ENCODE measurements at regions not wholly inside any gene's neighbourhood (a gene's known extent, or its start where the extent isn't known, plus 50 kb on each side); places are given as distances from the start of the nearest gene placed in this dataset.

GRCh38 chr3:177290633-177291032 lies 93.4 kb upstream of the TBL1XR1 start:
- ChIA-PET POLR2A (no interaction called here), CTCF (no interaction called here)
- H3K9me3 Mint-ChIP-seq: peaks cover 0 to 2% (median 0%) of the 10 kb centered on the region in 5 donors
- DNase-seq: no peak
- no peak overlapping the region for H3K4me3 ChIP-seq (ENCODE audit: low read length)
- no peaks in the 10 kb centered on the region for H3K27me3 Mint-ChIP-seq
- no peaks in the 10 kb centered on the region for H3K4me1 Mint-ChIP-seq
- H3K36me3 ChIP-seq (ENCODE audit: insufficient read depth, low read length): no peaks in the 10 kb centered on the region
- no peak overlapping the region for H3K27ac ChIP-seq (ENCODE audit: low read depth, low read length)
- H3K4me3 Mint-ChIP-seq: no peak overlapping the region
- no peaks in the 10 kb centered on the region for H3K27me3 ChIP-seq (ENCODE audit: insufficient read depth, low read length, poor library complexity, severe bottlenecking)
- no peak overlapping the region for H3K27ac Mint-ChIP-seq
- H3K4me1 ChIP-seq (ENCODE audit: insufficient read depth, low read length): no peaks in the 10 kb centered on the region
- no peaks in the 10 kb centered on the region for H3K9me3 ChIP-seq (ENCODE audit: low read length)
- no peaks in the 10 kb centered on the region for H3K36me3 Mint-ChIP-seq

GRCh38 chr3:177294221-177294620 lies 96.9 kb upstream of the TBL1XR1 start:
- H3K4me1 Mint-ChIP-seq: no peaks in the 10 kb centered on the region
- H3K36me3 Mint-ChIP-seq: no peaks in the 10 kb centered on the region
- H3K4me3 Mint-ChIP-seq: no peak overlapping the region
- no peaks in the 10 kb centered on the region for H3K27me3 ChIP-seq (ENCODE audit: insufficient read depth, low read length, poor library complexity, severe bottlenecking)
- no peak for DNase-seq
- ChIA-PET POLR2A (no interaction called here), CTCF (no interaction called here)
- H3K27me3 Mint-ChIP-seq: no peaks in the 10 kb centered on the region
- H3K27ac ChIP-seq (ENCODE audit: low read depth, low read length): no peak overlapping the region
- H3K36me3 ChIP-seq (ENCODE audit: insufficient read depth, low read length): no peaks in the 10 kb centered on the region
- no peaks in the 10 kb centered on the region for H3K9me3 ChIP-seq (ENCODE audit: low read length)
- H3K27ac Mint-ChIP-seq: peak overlapping the region in 1 of 8 donors; percentile 26
- H3K4me3 ChIP-seq (ENCODE audit: low read length): no peak overlapping the region
- no peaks in the 10 kb centered on the region for H3K4me1 ChIP-seq (ENCODE audit: insufficient read depth, low read length)
- peaks cover 0 to 2% (median 0%) of the 10 kb centered on the region in 5 donors for H3K9me3 Mint-ChIP-seq

GRCh38 chr3:177295116-177295515 lies 97.8 kb upstream of the TBL1XR1 start:
- no peaks in the 10 kb centered on the region for H3K27me3 Mint-ChIP-seq
- H3K27ac ChIP-seq (ENCODE audit: low read depth, low read length): no peak overlapping the region
- no peaks in the 10 kb centered on the region for H3K36me3 ChIP-seq (ENCODE audit: insufficient read depth, low read length)
- no peaks in the 10 kb centered on the region for H3K27me3 ChIP-seq (ENCODE audit: insufficient read depth, low read length, poor library complexity, severe bottlenecking)
- no peaks in the 10 kb centered on the region for H3K4me1 Mint-ChIP-seq
- no peaks in the 10 kb centered on the region for H3K9me3 ChIP-seq (ENCODE audit: low read length)
- no peak overlapping the region for H3K4me3 Mint-ChIP-seq
- CTCF ChIA-PET: interaction anchor here (1.0 kb wide), 1 partner anchor 19 kb away, joined by 4 read pairs; no protein-coding TSS in a partner anchor
- H3K36me3 Mint-ChIP-seq: no peaks in the 10 kb centered on the region
- no peak overlapping the region for H3K4me3 ChIP-seq (ENCODE audit: low read length)
- no peak for DNase-seq
- H3K4me1 ChIP-seq (ENCODE audit: insufficient read depth, low read length): no peaks in the 10 kb centered on the region
- POLR2A ChIA-PET: no interaction called here
- peaks cover 0 to 2% (median 0%) of the 10 kb centered on the region in 5 donors for H3K9me3 Mint-ChIP-seq
- H3K27ac Mint-ChIP-seq: no peak overlapping the region

GRCh38 chr3:177299250-177299649 lies 102.0 kb upstream of the TBL1XR1 start:
- no peak overlapping the region for H3K4me3 Mint-ChIP-seq
- no peak for DNase-seq
- Histone ChIP-seq H3K4me3 (ENCODE audit: low read length) (no peak overlapping the region), H3K27ac (ENCODE audit: low read depth, low read length) (no peak overlapping the region), H3K27me3 (ENCODE audit: insufficient read depth, low read length, poor library complexity, severe bottlenecking) (no peaks in the 10 kb centered on the region), H3K9me3 (ENCODE audit: low read length) (no peaks in the 10 kb centered on the region), H3K36me3 (ENCODE audit: insufficient read depth, low read length) (no peaks in the 10 kb centered on the region), H3K4me1 (ENCODE audit: insufficient read depth, low read length) (no peaks in the 10 kb centered on the region)
- H3K27me3 Mint-ChIP-seq: no peaks in the 10 kb centered on the region
- H3K4me1 Mint-ChIP-seq: peaks cover 0 to 9% (median 0%) of the 10 kb centered on the region in 3 donors
- H3K27ac Mint-ChIP-seq: no peak overlapping the region
- ChIA-PET POLR2A (no interaction called here), CTCF (no interaction called here)
- no peaks in the 10 kb centered on the region for H3K9me3 Mint-ChIP-seq
- H3K36me3 Mint-ChIP-seq: no peaks in the 10 kb centered on the region

GRCh38 chr3:177300039-177300833 lies 103.0 kb upstream of the TBL1XR1 start:
- POLR2A ChIA-PET: no interaction called here
- no peaks in the 10 kb centered on the region for H3K36me3 ChIP-seq (ENCODE audit: insufficient read depth, low read length)
- CTCF ChIA-PET: interaction anchor here (1.3 kb wide), 1 partner anchor 59 kb away, joined by 3 read pairs; no protein-coding TSS in a partner anchor

GRCh38 chr3:177300842-177301241 lies 103.6 kb upstream of the TBL1XR1 start:
- no peaks in the 10 kb centered on the region for H3K9me3 Mint-ChIP-seq
- POLR2A ChIA-PET: no interaction called here

More at GRCh38 chr3:177300039-177300833, 103.0 kb upstream of the TBL1XR1 start:
- Histone ChIP-seq H3K27ac (ENCODE audit: low read depth, low read length) (peak overlapping the region; percentile 18), H3K27me3 (ENCODE audit: insufficient read depth, low read length, poor library complexity, severe bottlenecking) (no peaks in the 10 kb centered on the region), H3K9me3 (ENCODE audit: low read length) (no peaks in the 10 kb centered on the region), H3K4me1 (ENCODE audit: insufficient read depth, low read length) (no peaks in the 10 kb centered on the region), H3K4me3 (ENCODE audit: low read length) (no peak overlapping the region)
- Mint-ChIP-seq H3K9me3 (no peaks in the 10 kb centered on the region), H3K4me1 (peaks cover 0 to 10% (median 0%) of the 10 kb centered on the region in 3 donors), H3K4me3 (no peak overlapping the region), H3K27me3 (no peaks in the 10 kb centered on the region), H3K36me3 (no peaks in the 10 kb centered on the region), H3K27ac (no peak overlapping the region)
- no peak for DNase-seq

GRCh38 chr3:177306252-177306651 lies 109.0 kb upstream of the TBL1XR1 start:
- Histone ChIP-seq H3K9me3 (ENCODE audit: low read length) (no peaks in the 10 kb centered on the region), H3K36me3 (ENCODE audit: insufficient read depth, low read length) (no peaks in the 10 kb centered on the region), H3K27me3 (ENCODE audit: insufficient read depth, low read length, poor library complexity, severe bottlenecking) (no peaks in the 10 kb centered on the region), H3K27ac (ENCODE audit: low read depth, low read length) (no peak overlapping the region), H3K4me1 (ENCODE audit: insufficient read depth, low read length) (no peaks in the 10 kb centered on the region), H3K4me3 (ENCODE audit: low read length) (no peak overlapping the region)
- ChIA-PET POLR2A (no interaction called here), CTCF (interaction anchor here (1.2 kb wide), 1 partner anchor 8 kb away, joined by 3 read pairs; no protein-coding TSS in a partner anchor)
- Mint-ChIP-seq H3K27me3 (no peaks in the 10 kb centered on the region), H3K36me3 (peaks cover 0 to 6% (median 1%) of the 10 kb centered on the region in 3 donors), H3K4me1 (peaks cover 0 to 10% (median 0%) of the 10 kb centered on the region in 3 donors), H3K9me3 (peaks cover 0 to 13% (median 11%) of the 10 kb centered on the region in 5 donors), H3K4me3 (no peak overlapping the region), H3K27ac (no peak overlapping the region)
- DNase-seq: no peak

More at GRCh38 chr3:177300842-177301241, 103.6 kb upstream of the TBL1XR1 start:
- CTCF ChIA-PET: interaction anchor here (1.3 kb wide), 1 partner anchor 59 kb away, joined by 3 read pairs; no protein-coding TSS in a partner anchor
- Histone ChIP-seq H3K27me3 (ENCODE audit: insufficient read depth, low read length, poor library complexity, severe bottlenecking) (no peaks in the 10 kb centered on the region), H3K4me3 (ENCODE audit: low read length) (no peak overlapping the region), H3K9me3 (ENCODE audit: low read length) (no peaks in the 10 kb centered on the region), H3K27ac (ENCODE audit: low read depth, low read length) (no peak overlapping the region), H3K4me1 (ENCODE audit: insufficient read depth, low read length) (no peaks in the 10 kb centered on the region), H3K36me3 (ENCODE audit: insufficient read depth, low read length) (no peaks in the 10 kb centered on the region)
- Mint-ChIP-seq H3K4me1 (peaks cover 0 to 10% (median 0%) of the 10 kb centered on the region in 3 donors), H3K27me3 (no peaks in the 10 kb centered on the region), H3K36me3 (no peaks in the 10 kb centered on the region), H3K27ac (no peak overlapping the region), H3K4me3 (no peak overlapping the region)
- DNase-seq: no peak

- Mint-ChIP-seq H3K27me3 (no peaks in the 10 kb centered on the region), H3K27ac (no peak overlapping the region), H3K4me3 (no peak overlapping the region), H3K9me3 (peaks cover 0 to 20% (median 14%) of the 10 kb centered on the region in 5 donors), H3K36me3 (peaks cover 0 to 10% (median 1%) of the 10 kb centered on the region in 3 donors), H3K4me1 (peaks cover 0 to 10% (median 0%) of the 10 kb centered on the region in 3 donors)
- Histone ChIP-seq H3K36me3 (ENCODE audit: insufficient read depth, low read length) (no peaks in the 10 kb centered on the region), H3K4me3 (ENCODE audit: low read length) (no peak overlapping the region), H3K27me3 (ENCODE audit: insufficient read depth, low read length, poor library complexity, severe bottlenecking) (no peaks in the 10 kb centered on the region), H3K27ac (ENCODE audit: low read depth, low read length) (no peak overlapping the region), H3K4me1 (ENCODE audit: insufficient read depth, low read length) (no peaks in the 10 kb centered on the region), H3K9me3 (ENCODE audit: low read length) (no peaks in the 10 kb centered on the region)
- ChIA-PET CTCF (no interaction called here), POLR2A (no interaction called here)
- no peak for DNase-seq
These were observed 110.1 kb upstream of the TBL1XR1 start for GRCh38 chr3:177307391-177307790.

All from CD8-positive, alpha-beta memory T cell (primary cell).